Ishikawa (cell line): ENCODE measurements at regions not wholly inside any gene's neighbourhood (a gene's known extent, or its start where the extent isn't known, plus 50 kb on each side); places are given as distances from the start of the nearest gene placed in this dataset.

ENCODE experiments used
- CEBPB ChIP-seq: IDR thresholded peaks from 2 replicates; pipeline ENCODE4 v1.6.1; 2012
- CREB1 ChIP-seq: IDR thresholded peaks from 2 replicates; pipeline ENCODE4 v1.6.1; 2012; ENCODE audit warnings: low read depth
- EP300 ChIP-seq: IDR thresholded peaks from 2 replicates; pipeline ENCODE4 v1.6.1; 2012; ENCODE audit warnings: borderline replicate concordance
- FOXM1 ChIP-seq: IDR thresholded peaks from 2 replicates; pipeline ENCODE4 v1.6.1; 2012; ENCODE audit warnings: low read depth, borderline replicate concordance
- RAD21 ChIP-seq: IDR thresholded peaks from 2 replicates; pipeline ENCODE4 v1.6.1; 2012; ENCODE audit warnings: low read depth
- TAF1 ChIP-seq: IDR thresholded peaks from 2 replicates; pipeline ENCODE4 v1.6.1; 2012; ENCODE audit warnings: low read depth, mild to moderate bottlenecking
- YY1 ChIP-seq: IDR thresholded peaks from 2 replicates; pipeline ENCODE4 v1.6.1; 2012; ENCODE audit warnings: low read depth
- ZBTB7A ChIP-seq: IDR thresholded peaks from 2 replicates; pipeline ENCODE4 v1.6.1; 2012; ENCODE audit warnings: low read depth
- TF ChIP-seq, protein P1 (sequence below): IDR thresholded peaks from 2 replicates; pipeline ENCODE4 v1.6.1; 2012; ENCODE audit warnings: low read depth, mild to moderate bottlenecking
- TF ChIP-seq, protein P2 (sequence below): IDR thresholded peaks from 2 replicates; pipeline ENCODE4 v1.6.1; 2012

DNA sequence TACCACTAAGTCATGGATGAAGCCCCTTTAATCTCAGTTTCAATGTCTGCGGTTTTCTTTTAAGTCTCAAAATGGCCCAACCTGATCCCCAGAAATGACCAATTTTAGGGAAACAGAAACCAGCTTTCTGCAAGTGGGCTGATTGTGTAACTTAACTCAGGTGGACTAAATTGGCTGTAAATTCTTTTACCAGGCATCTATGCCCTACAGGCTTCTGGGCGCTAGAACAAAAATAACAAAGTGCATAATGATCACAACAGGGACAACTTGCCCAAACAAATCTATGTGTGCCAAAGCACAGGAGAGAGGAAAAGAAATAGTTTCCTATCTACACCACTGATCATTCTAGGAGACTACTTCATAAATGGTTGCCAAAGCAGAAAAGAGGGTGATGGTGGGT lies 112.3 kb upstream of the SETBP1 start:
- TF ChIP-seq, protein P1, sequence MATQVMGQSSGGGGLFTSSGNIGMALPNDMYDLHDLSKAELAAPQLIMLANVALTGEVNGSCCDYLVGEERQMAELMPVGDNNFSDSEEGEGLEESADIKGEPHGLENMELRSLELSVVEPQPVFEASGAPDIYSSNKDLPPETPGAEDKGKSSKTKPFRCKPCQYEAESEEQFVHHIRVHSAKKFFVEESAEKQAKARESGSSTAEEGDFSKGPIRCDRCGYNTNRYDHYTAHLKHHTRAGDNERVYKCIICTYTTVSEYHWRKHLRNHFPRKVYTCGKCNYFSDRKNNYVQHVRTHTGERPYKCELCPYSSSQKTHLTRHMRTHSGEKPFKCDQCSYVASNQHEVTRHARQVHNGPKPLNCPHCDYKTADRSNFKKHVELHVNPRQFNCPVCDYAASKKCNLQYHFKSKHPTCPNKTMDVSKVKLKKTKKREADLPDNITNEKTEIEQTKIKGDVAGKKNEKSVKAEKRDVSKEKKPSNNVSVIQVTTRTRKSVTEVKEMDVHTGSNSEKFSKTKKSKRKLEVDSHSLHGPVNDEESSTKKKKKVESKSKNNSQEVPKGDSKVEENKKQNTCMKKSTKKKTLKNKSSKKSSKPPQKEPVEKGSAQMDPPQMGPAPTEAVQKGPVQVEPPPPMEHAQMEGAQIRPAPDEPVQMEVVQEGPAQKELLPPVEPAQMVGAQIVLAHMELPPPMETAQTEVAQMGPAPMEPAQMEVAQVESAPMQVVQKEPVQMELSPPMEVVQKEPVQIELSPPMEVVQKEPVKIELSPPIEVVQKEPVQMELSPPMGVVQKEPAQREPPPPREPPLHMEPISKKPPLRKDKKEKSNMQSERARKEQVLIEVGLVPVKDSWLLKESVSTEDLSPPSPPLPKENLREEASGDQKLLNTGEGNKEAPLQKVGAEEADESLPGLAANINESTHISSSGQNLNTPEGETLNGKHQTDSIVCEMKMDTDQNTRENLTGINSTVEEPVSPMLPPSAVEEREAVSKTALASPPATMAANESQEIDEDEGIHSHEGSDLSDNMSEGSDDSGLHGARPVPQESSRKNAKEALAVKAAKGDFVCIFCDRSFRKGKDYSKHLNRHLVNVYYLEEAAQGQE = no peak
- TF ChIP-seq EP300 = no peak
- no peak for TF ChIP-seq ZBTB7A
- no peak for TF ChIP-seq FOXM1
- no peak for TF ChIP-seq YY1
- no peak for TF ChIP-seq TAF1
- no peak for TF ChIP-seq CREB1
- TF ChIP-seq RAD21 = no peak
- no peak for TF ChIP-seq CEBPB
- TF ChIP-seq, protein P2, sequence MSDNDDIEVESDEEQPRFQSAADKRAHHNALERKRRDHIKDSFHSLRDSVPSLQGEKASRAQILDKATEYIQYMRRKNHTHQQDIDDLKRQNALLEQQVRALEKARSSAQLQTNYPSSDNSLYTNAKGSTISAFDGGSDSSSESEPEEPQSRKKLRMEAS = no peak
